ENCODE measurements at regions not wholly inside any gene's neighbourhood (a gene's known extent, or its start where the extent isn't known, plus 50 kb on each side); places are given as distances from the start of the nearest gene placed in this dataset.

DNA sequence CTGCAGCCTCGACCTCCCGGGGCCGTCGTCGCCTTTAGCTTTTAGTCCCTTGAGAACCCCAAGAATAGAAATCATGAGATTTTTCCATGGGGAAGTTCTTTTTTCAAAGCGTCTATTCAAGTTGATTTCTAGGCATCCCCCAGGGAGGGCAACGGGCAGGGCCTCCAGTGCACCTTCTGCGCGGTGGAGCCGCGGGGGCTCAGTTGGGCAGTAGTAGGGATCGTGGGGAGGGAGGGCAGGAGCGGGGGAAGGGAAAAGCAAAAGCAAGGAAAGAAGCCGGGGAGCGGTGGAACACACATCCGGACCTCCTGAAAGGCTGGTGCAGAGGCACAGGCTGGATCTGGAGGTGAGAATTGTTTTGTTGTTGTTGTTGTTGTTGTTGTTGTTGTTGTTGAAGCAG lies 103.4 kb downstream of the PPIAL4G start:
- TF ChIP-seq RERE (CRISPR knock-in tag; IDR thresholded peaks at IDR 0.05; ENCODE audit: low read depth) (no peak), EP300 (IDR thresholded peaks at IDR 0.05; ENCODE audit: low read depth in 2 of 2, low read length in 2 of 2) (no peak), EP300 (CRISPR knock-in tag; IDR thresholded peaks at IDR 0.05; ENCODE audit: borderline replicate concordance) (no peak), CENPX (CRISPR knock-in tag; IDR thresholded peaks at IDR 0.05) (no peak), SMAD3 (CRISPR knock-in tag; IDR thresholded peaks at IDR 0.05) (no peak), ZBTB44 (CRISPR knock-in tag; IDR thresholded peaks at IDR 0.05) (no peak), BHLHE40 (IDR thresholded peaks at IDR 0.05; ENCODE audit: low read length) (no peak), MAX (IDR thresholded peaks at IDR 0.05) (no peak), SMC3 (IDR thresholded peaks at IDR 0.05; ENCODE audit: low read length) (no peak), FOSL1 (CRISPR knock-in tag; IDR thresholded peaks at IDR 0.05; ENCODE audit: borderline replicate concordance) (no peak), POLR2A (IDR thresholded peaks at IDR 0.05; ENCODE audit: insufficient read depth in 1 of 2, low read depth in 2 of 2, low read length in 2 of 2) (no peak), MXD3 (CRISPR knock-in tag; IDR thresholded peaks at IDR 0.05) (no peak), CBX1 (IDR thresholded peaks at IDR 0.05; ENCODE audit: low read depth) (no peak), EZH2 (conservative IDR thresholded peaks at IDR 0.05; ENCODE audit: low read depth, low read length) (no peak), ATF7 (IDR thresholded peaks at IDR 0.05) (no peak), ATF7 (CRISPR knock-in tag; IDR thresholded peaks at IDR 0.05) (no peak)
